GM18873 (cell line): ENCODE measurements at regions not wholly inside any gene's neighbourhood (a gene's known extent, or its start where the extent isn't known, plus 50 kb on each side); places are given as distances from the start of the nearest gene placed in this dataset.

Experiments used
- ATAC-seq: cut with Tn5 transposase; IDR thresholded peaks from one replicate; pipeline ENCODE4 v1.9.1; 2021; ENCODE audit warnings: mild to moderate bottlenecking, moderate library complexity, moderate number of reproducible peaks; ENCODE audit not compliant: unreplicated experiment, low FRiP score

GRCh38 chr7:106797937-106798336 lies 67.1 kb upstream of the PIK3CG start:
- no peak for ATAC-seq

- no peak for ATAC-seq
Measured at GRCh38 chr7:106802589-106802988, 62.5 kb upstream of the PIK3CG start.

- ATAC-seq: no peak
Measured at GRCh38 chr7:106806556-106806955, 58.5 kb upstream of the PIK3CG start.

GRCh38 chr7:106807474-106807873 lies 57.6 kb upstream of the PIK3CG start:
- ATAC-seq: no peak

- no peak for ATAC-seq
Measured at GRCh38 chr7:106808967-106809635, 56.0 kb upstream of the PIK3CG start.

- no peak for ATAC-seq
Measured at GRCh38 chr7:106811472-106811871, 53.6 kb upstream of the PIK3CG start.

GRCh38 chr7:106812027-106812643 lies 52.9 kb upstream of the PIK3CG start:
- ATAC-seq: no peak

GRCh38 chr7:106813705-106814305 lies 51.3 kb upstream of the PIK3CG start:
- ATAC-seq: no peak

- no peak for ATAC-seq
Measured at GRCh38 chr7:106814887-106815286, 50.2 kb upstream of the PIK3CG start.
